Progenitor cell of endocrine pancreas (in vitro differentiated cells): ENCODE measurements at regions not wholly inside any gene's neighbourhood (a gene's known extent, or its start where the extent isn't known, plus 50 kb on each side); places are given as distances from the start of the nearest gene placed in this dataset.

Source experiments
- DNase-seq: peaks from one replicate; pipeline ENCODE4 v3.0.0; 2021; ENCODE audit warnings: low spot score; ENCODE audit not compliant: unreplicated experiment
- H3K27ac Mint-ChIP-seq: 2 replicates; pipeline ENCODE4 v1.8.0; 2021; ENCODE audit warnings: mild to moderate bottlenecking, moderate library complexity, mixed read lengths
- H3K27me3 Mint-ChIP-seq: 2 replicates; pipeline ENCODE4 v1.8.0; 2021; ENCODE audit warnings: mixed read lengths
- H3K36me3 Mint-ChIP-seq: 2 replicates; pipeline ENCODE4 v1.8.0; 2022; ENCODE audit warnings: mixed read lengths; ENCODE audit not compliant: insufficient read depth
- H3K4me1 Mint-ChIP-seq: 2 replicates; pipeline ENCODE4 v1.8.0; 2021; ENCODE audit warnings: low read depth, mixed read lengths
- H3K4me3 Mint-ChIP-seq: 2 replicates; pipeline ENCODE4 v1.8.0; 2021; ENCODE audit warnings: low read depth, mild to moderate bottlenecking, moderate library complexity, mixed read lengths
- H3K9me3 Mint-ChIP-seq: 2 replicates; pipeline ENCODE4 v1.8.0; 2021; ENCODE audit warnings: low read depth, mixed read lengths
- CTCF ChIP-seq: fragments of 200-600 bp; sonication (generic); IDR thresholded peaks from one replicate; pipeline ENCODE4 v1.5.0; 2021; ENCODE audit warnings: antibody characterized with exemption, mild to moderate bottlenecking; ENCODE audit not compliant: unreplicated experiment

- Mint-ChIP-seq H3K36me3 (no peaks in the 10 kb centered on the region), H3K4me3 (no peak overlapping the region), H3K27me3 (no peaks in the 10 kb centered on the region), H3K4me1 (peaks cover 11% of the 10 kb centered on the region), H3K27ac (no peak overlapping the region), H3K9me3 (no peaks in the 10 kb centered on the region)
- TF ChIP-seq CTCF, result peak; percentile 18
- DNase-seq, result no peak
Measured at GRCh38 chr13:22454586-22454985, 726.2 kb upstream of the SGCG start.

GRCh38 chr13:22455036-22455435, 725.7 kb upstream of the SGCG start:
- Mint-ChIP-seq H3K4me1 (peaks cover 11% of the 10 kb centered on the region), H3K4me3 (no peak overlapping the region), H3K9me3 (no peaks in the 10 kb centered on the region), H3K27ac (no peak overlapping the region), H3K36me3 (no peaks in the 10 kb centered on the region), H3K27me3 (no peaks in the 10 kb centered on the region)
- DNase-seq, result no peak
- TF ChIP-seq CTCF, result no peak

- Mint-ChIP-seq H3K4me1 (no peaks in the 10 kb centered on the region), H3K27me3 (no peaks in the 10 kb centered on the region), H3K27ac (no peak overlapping the region), H3K36me3 (no peaks in the 10 kb centered on the region), H3K9me3 (no peaks in the 10 kb centered on the region), H3K4me3 (no peak overlapping the region)
- no peak for DNase-seq
- TF ChIP-seq CTCF, result no peak
Measured at GRCh38 chr13:22461854-22462490, 718.8 kb upstream of the SGCG start.

- Mint-ChIP-seq H3K4me1 (peaks cover 8% of the 10 kb centered on the region), H3K9me3 (no peaks in the 10 kb centered on the region), H3K27me3 (no peaks in the 10 kb centered on the region), H3K27ac (no peak overlapping the region), H3K36me3 (no peaks in the 10 kb centered on the region), H3K4me3 (no peak overlapping the region)
- no peak for DNase-seq
- TF ChIP-seq CTCF, result no peak
Measured at GRCh38 chr13:22463089-22463488, 717.7 kb upstream of the SGCG start.

- no peaks in the 10 kb centered on the region for H3K9me3 Mint-ChIP-seq
- peaks cover 11% of the 10 kb centered on the region for H3K27me3 Mint-ChIP-seq
- DNase-seq, result no peak
- no peak for TF ChIP-seq CTCF
- no peak overlapping the region for H3K27ac Mint-ChIP-seq
- peaks cover 28% of the 10 kb centered on the region for H3K4me1 Mint-ChIP-seq
- H3K4me3 Mint-ChIP-seq, result no peak overlapping the region
- H3K36me3 Mint-ChIP-seq, result no peaks in the 10 kb centered on the region
Measured at GRCh38 chr13:22468045-22468444, 712.7 kb upstream of the SGCG start.
